ENCODE measurements at regions not wholly inside any gene's neighbourhood (a gene's known extent, or its start where the extent isn't known, plus 50 kb on each side); places are given as distances from the start of the nearest gene placed in this dataset.

GRCh38 chr15:91668370-91668769 lies 185.1 kb upstream of the SLCO3A1 start:
- Histone ChIP-seq H4K20me1 (no peaks in the 10 kb centered on the region), H3K9ac (no peak overlapping the region), H3K27ac (no peak overlapping the region), H3K4me2 (no peak overlapping the region), H3K36me3 (no peaks in the 10 kb centered on the region), H3K4me1 (no peaks in the 10 kb centered on the region), H3K27me3 (no peaks in the 10 kb centered on the region), H3K9me3 (replicated peaks in 1 of 11) (peaks cover 0 to 11% (median 0%) of the 10 kb centered on the region in 11 experiments; a peak in 4 of 22 replicates), H3K4me3 (no peak overlapping the region)
- no peak for TF ChIP-seq Cebpa-rat (IDR thresholded peaks at IDR 0.05)

GRCh38 chr15:91670108-91670507 lies 183.4 kb upstream of the SLCO3A1 start:
- no peak overlapping the region for H3K4me2 ChIP-seq
- H3K9ac ChIP-seq = no peak overlapping the region
- H3K27ac ChIP-seq = no peak overlapping the region
- peaks cover 14 to 26% (median 16%) of the 10 kb centered on the region in 11 experiments for H3K9me3 ChIP-seq (replicated peaks in 1 of 11)
- H3K36me3 ChIP-seq = no peaks in the 10 kb centered on the region
- no peaks in the 10 kb centered on the region for H3K27me3 ChIP-seq
- no peak overlapping the region for H3K4me3 ChIP-seq
- H3K4me1 ChIP-seq = no peaks in the 10 kb centered on the region
- no peak for TF ChIP-seq Cebpa-rat (IDR thresholded peaks at IDR 0.05)
- H4K20me1 ChIP-seq = no peaks in the 10 kb centered on the region

GRCh38 chr15:91678003-91678402 lies 175.5 kb upstream of the SLCO3A1 start:
- Histone ChIP-seq H3K36me3 (no peaks in the 10 kb centered on the region), H3K9me3 (replicated peaks in 1 of 11) (peaks cover 16 to 21% (median 19%) of the 10 kb centered on the region in 11 experiments), H3K4me1 (no peaks in the 10 kb centered on the region), H3K9ac (no peak overlapping the region), H3K4me2 (no peak overlapping the region), H3K4me3 (no peak overlapping the region), H3K27ac (no peak overlapping the region), H3K27me3 (no peaks in the 10 kb centered on the region), H4K20me1 (no peaks in the 10 kb centered on the region)
- TF ChIP-seq Cebpa-rat (IDR thresholded peaks at IDR 0.05) = no peak

- Histone ChIP-seq H3K9me3 (replicated peaks in 1 of 11) (peaks cover 7 to 12% (median 10%) of the 10 kb centered on the region in 11 experiments), H3K9ac (no peak overlapping the region), H3K4me1 (no peaks in the 10 kb centered on the region), H3K36me3 (no peaks in the 10 kb centered on the region), H3K27me3 (no peaks in the 10 kb centered on the region), H3K4me2 (no peak overlapping the region), H4K20me1 (no peaks in the 10 kb centered on the region), H3K27ac (no peak overlapping the region), H3K4me3 (no peak overlapping the region)
- no peak for TF ChIP-seq Cebpa-rat (IDR thresholded peaks at IDR 0.05)
These were observed 174.1 kb upstream of the SLCO3A1 start for GRCh38 chr15:91679447-91679846.

GRCh38 chr15:91685436-91685835 lies 168.1 kb upstream of the SLCO3A1 start:
- no peak overlapping the region for H3K4me3 ChIP-seq
- H3K9ac ChIP-seq = no peak overlapping the region
- no peaks in the 10 kb centered on the region for H3K4me1 ChIP-seq
- no peaks in the 10 kb centered on the region for H4K20me1 ChIP-seq
- H3K27ac ChIP-seq = no peak overlapping the region
- H3K9me3 ChIP-seq (replicated peaks in 1 of 11) = no peaks in the 10 kb centered on the region
- no peak overlapping the region for H3K4me2 ChIP-seq
- TF ChIP-seq Cebpa-rat (IDR thresholded peaks at IDR 0.05) = no peak
- no peaks in the 10 kb centered on the region for H3K36me3 ChIP-seq
- H3K27me3 ChIP-seq = no peaks in the 10 kb centered on the region

GRCh38 chr15:91688811-91689210 lies 164.7 kb upstream of the SLCO3A1 start:
- Histone ChIP-seq H3K27ac (no peak overlapping the region), H3K27me3 (no peaks in the 10 kb centered on the region), H3K4me3 (no peak overlapping the region), H3K9me3 (replicated peaks in 1 of 11) (no peaks in the 10 kb centered on the region), H3K36me3 (no peaks in the 10 kb centered on the region), H3K4me2 (no peak overlapping the region), H4K20me1 (no peaks in the 10 kb centered on the region), H3K4me1 (no peaks in the 10 kb centered on the region), H3K9ac (no peak overlapping the region)
- TF ChIP-seq Cebpa-rat (IDR thresholded peaks at IDR 0.05) = no peak

- H3K9ac ChIP-seq = no peak overlapping the region
- no peak overlapping the region for H3K4me2 ChIP-seq
- no peaks in the 10 kb centered on the region for H3K27me3 ChIP-seq
- no peaks in the 10 kb centered on the region for H4K20me1 ChIP-seq
- no peaks in the 10 kb centered on the region for H3K4me1 ChIP-seq
- no peak overlapping the region for H3K27ac ChIP-seq
- no peak for TF ChIP-seq Cebpa-rat (IDR thresholded peaks at IDR 0.05)
- no peak overlapping the region for H3K4me3 ChIP-seq
- no peaks in the 10 kb centered on the region for H3K36me3 ChIP-seq
- H3K9me3 ChIP-seq (replicated peaks in 1 of 11) = no peaks in the 10 kb centered on the region
These were observed 164.1 kb upstream of the SLCO3A1 start for GRCh38 chr15:91689377-91689776.

GRCh38 chr15:91692596-91692995 lies 160.9 kb upstream of the SLCO3A1 start:
- TF ChIP-seq Cebpa-rat (IDR thresholded peaks at IDR 0.05) = no peak
- Histone ChIP-seq H3K4me3 (no peak overlapping the region), H3K9me3 (replicated peaks in 1 of 11) (no peaks in the 10 kb centered on the region)

GRCh38 chr15:91694131-91694830 lies 159.2 kb upstream of the SLCO3A1 start:
- no peak overlapping the region for H3K4me3 ChIP-seq
- H3K9me3 ChIP-seq (replicated peaks in 1 of 11) = no peaks in the 10 kb centered on the region
- no peaks in the 10 kb centered on the region for H3K27me3 ChIP-seq
- 0 out of 20 replicates have a peak, but pooled peaks cover 0 to 3% (median 0%) of the 10 kb centered on the region in 10 experiments for H3K4me1 ChIP-seq
- no peak overlapping the region for H3K27ac ChIP-seq
- H3K4me2 ChIP-seq = no peak overlapping the region
- no peaks in the 10 kb centered on the region for H3K36me3 ChIP-seq
- TF ChIP-seq Cebpa-rat (IDR thresholded peaks at IDR 0.05) = 0 out of 22 replicates have a peak, but pooled peaks of 1 of the 11 experiments have one; percentile 2
- no peaks in the 10 kb centered on the region for H4K20me1 ChIP-seq
- no peak overlapping the region for H3K9ac ChIP-seq

More at GRCh38 chr15:91692596-91692995, 160.9 kb upstream of the SLCO3A1 start:
- H4K20me1 ChIP-seq = no peaks in the 10 kb centered on the region
- H3K27ac ChIP-seq = no peak overlapping the region
- 0 out of 20 replicates have a peak, but pooled peaks cover 0 to 3% (median 0%) of the 10 kb centered on the region in 10 experiments for H3K4me1 ChIP-seq
- H3K36me3 ChIP-seq = no peaks in the 10 kb centered on the region
- no peaks in the 10 kb centered on the region for H3K27me3 ChIP-seq
- no peak overlapping the region for H3K4me2 ChIP-seq
- H3K9ac ChIP-seq = no peak overlapping the region

GRCh38 chr15:91694831-91695210 lies 158.7 kb upstream of the SLCO3A1 start:
- no peak for TF ChIP-seq Cebpa-rat (IDR thresholded peaks at IDR 0.05)
- 0 out of 20 replicates have a peak, but pooled peaks cover 0 to 3% (median 0%) of the 10 kb centered on the region in 10 experiments for H3K4me1 ChIP-seq
- no peaks in the 10 kb centered on the region for H3K36me3 ChIP-seq
- no peak overlapping the region for H3K27ac ChIP-seq
- no peaks in the 10 kb centered on the region for H3K9me3 ChIP-seq (replicated peaks in 1 of 11)
- H3K4me2 ChIP-seq = no peak overlapping the region
- no peaks in the 10 kb centered on the region for H3K27me3 ChIP-seq
- no peak overlapping the region for H3K9ac ChIP-seq
- H3K4me3 ChIP-seq = no peak overlapping the region
- H4K20me1 ChIP-seq = no peaks in the 10 kb centered on the region
